SK-N-MC (cell line): ENCODE measurements at regions not wholly inside any gene's neighbourhood (a gene's known extent, or its start where the extent isn't known, plus 50 kb on each side); places are given as distances from the start of the nearest gene placed in this dataset.
"Not testable (repeated sequence)": the region's sequence is repeated elsewhere in the genome, so short reads cannot be mapped to it uniquely, and the experiment has no call there.

Source experiments
- DNase-seq: peaks from one replicate; pipeline ENCODE4 v3.0.0-alpha.2; 2011; ENCODE audit warnings: low read depth, low spot score
- H3K27ac ChIP-seq: fragments of 200-600 bp; sonication (generic); 2 replicates; pipeline ENCODE4 v1.5.1; 2016; ENCODE audit warnings: mixed run types
- H3K36me3 ChIP-seq: fragments of 200-600 bp; sonication (generic); 2 replicates; pipeline ENCODE4 v1.6.1; 2017; ENCODE audit warnings: antibody characterized with exemption, low read length, mixed read lengths; ENCODE audit not compliant: insufficient read depth
- H3K4me3 ChIP-seq: fragments of 200-600 bp; sonication (generic); 2 replicates; pipeline ENCODE4 v1.5.1; 2016
- H3K9ac ChIP-seq: fragments of 200-600 bp; sonication (generic); 2 replicates; pipeline ENCODE4 v1.8.0; 2017; ENCODE audit warnings: mixed run types, mixed read lengths; ENCODE audit not compliant: insufficient read length
- H3K9me3 ChIP-seq: fragments of 200-600 bp; sonication (generic); 2 replicates; pipeline ENCODE4 v1.6.1; 2017; ENCODE audit warnings: low read depth, mild to moderate bottlenecking, antibody characterized with exemption, low read length, moderate library complexity, mixed read lengths
- EZH2 ChIP-seq: fragments of 200-600 bp; sonication (generic); IDR thresholded peaks from one replicate; pipeline ENCODE4 v1.6.1; 2017; ENCODE audit warnings: antibody characterized with exemption
- FOXP2 ChIP-seq: optimal IDR thresholded peaks from 2 replicates; pipeline ENCODE3; 2011; ENCODE audit warnings: mild to moderate bottlenecking, moderate library complexity; ENCODE audit not compliant: insufficient read depth; ENCODE audit errors: extremely low read length, control extremely low read depth
- POLR2AphosphoS5 ChIP-seq: IDR thresholded peaks from 2 replicates; pipeline ENCODE4 v1.6.1; 2012; ENCODE audit warnings: mild to moderate bottlenecking, low read depth, low read length, borderline replicate concordance

DNA sequence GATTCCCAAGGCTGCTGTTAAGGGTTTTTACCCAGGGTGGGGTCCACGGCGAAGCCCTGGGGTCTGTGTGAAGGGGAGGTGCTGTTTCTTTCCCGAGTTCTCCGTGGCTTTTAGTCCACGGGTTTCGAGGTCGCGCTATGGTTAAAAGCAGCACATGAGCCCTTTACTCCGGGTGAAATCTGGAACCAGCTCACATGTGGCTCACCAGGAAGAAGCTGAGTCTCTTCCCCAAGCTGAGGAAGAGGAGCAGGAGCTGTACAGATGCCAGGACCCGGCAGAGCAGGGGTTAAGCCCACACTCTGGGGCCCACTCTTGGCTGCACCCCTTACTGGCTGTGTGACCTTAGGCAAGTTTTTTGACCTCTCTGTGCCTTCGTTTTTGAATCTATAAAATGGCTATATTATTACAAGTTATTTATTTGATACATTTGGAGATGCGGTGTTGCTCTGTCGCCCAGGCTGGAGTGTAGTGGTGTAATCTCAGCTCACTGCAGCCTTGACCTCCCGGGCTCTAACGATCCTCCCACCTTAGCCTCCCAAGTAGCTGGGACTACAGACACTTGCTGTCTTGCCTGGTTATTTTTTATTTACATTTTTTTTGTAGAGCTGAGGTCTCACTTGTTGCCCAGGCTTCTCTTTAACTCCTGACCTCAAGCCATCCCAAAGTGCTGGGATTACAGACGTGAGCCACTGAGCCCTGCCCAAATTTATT, 266.3 kb downstream of the AACS start:
- no peak for DNase-seq
- peak overlapping the region; percentile 79 for H3K9ac ChIP-seq
- H3K4me3 ChIP-seq = peak overlapping the region; percentile 78
- TF ChIP-seq POLR2AphosphoS5 (no peak), EZH2 (no peak), FOXP2 (no peak)
- H3K9me3 ChIP-seq = peaks cover 6% of the 10 kb centered on the region; the same call in 1 of the 2 replicates
- H3K27ac ChIP-seq = peak overlapping the region; percentile 88
- H3K36me3 ChIP-seq = peaks cover 28% of the 10 kb centered on the region

DNA sequence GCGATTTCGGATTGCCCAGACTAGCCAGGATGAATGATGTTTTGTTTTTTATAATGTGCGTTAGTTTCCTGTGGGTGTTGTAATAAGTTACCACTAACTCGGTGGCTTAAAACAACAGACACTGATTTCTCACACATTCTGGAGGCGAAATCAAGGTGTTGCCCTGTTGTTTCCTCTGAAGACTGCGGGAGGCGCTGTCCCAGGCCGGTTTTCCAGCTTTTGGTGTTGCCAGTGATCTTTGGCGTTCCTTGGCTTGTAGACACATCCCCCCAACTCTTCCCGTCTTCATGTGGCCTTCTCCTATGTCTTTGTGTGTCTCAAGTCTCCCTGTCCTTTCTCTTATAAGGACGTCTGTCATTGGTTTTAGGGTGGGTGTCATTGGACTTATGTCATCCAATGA, 267.7 kb downstream of the AACS start:
- TF ChIP-seq POLR2AphosphoS5 (no peak), FOXP2 (no peak), EZH2 (no peak)
- DNase-seq = no peak
- H3K4me3 ChIP-seq = no peak overlapping the region
- H3K9ac ChIP-seq = no peak overlapping the region
- H3K9me3 ChIP-seq = peaks cover 4% of the 10 kb centered on the region; the same call in 1 of the 2 replicates
- H3K36me3 ChIP-seq = peaks cover 26% of the 10 kb centered on the region
- peak overlapping the region; percentile 88 for H3K27ac ChIP-seq

DNA sequence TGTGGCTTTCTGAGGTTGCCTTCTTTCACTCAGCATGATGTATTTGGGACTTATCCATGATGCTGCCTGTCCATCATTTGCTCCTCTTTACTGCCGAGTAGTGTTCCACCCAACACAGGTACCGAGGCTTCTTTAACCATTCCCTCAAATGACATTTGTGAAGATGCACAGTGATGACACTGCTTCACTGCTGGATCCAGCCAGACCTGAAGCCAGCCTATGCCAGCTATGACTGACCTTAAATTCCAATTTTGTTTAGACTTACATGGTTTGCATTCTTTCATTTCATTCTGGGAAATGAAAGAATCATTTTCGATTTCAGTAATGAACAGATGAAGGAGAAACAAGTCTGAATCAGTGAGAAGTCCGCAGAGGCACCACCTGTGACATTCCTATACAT, 271.0 kb downstream of the AACS start:
- Histone ChIP-seq H3K9ac (no peak overlapping the region), H3K4me3 (no peak overlapping the region), H3K27ac (no peak overlapping the region), H3K9me3 (no peaks in the 10 kb centered on the region), H3K36me3 (peaks cover 34% of the 10 kb centered on the region)
- no peak for TF ChIP-seq EZH2
- no peak for TF ChIP-seq FOXP2
- TF ChIP-seq POLR2AphosphoS5 = no peak
- DNase-seq = no peak

DNA sequence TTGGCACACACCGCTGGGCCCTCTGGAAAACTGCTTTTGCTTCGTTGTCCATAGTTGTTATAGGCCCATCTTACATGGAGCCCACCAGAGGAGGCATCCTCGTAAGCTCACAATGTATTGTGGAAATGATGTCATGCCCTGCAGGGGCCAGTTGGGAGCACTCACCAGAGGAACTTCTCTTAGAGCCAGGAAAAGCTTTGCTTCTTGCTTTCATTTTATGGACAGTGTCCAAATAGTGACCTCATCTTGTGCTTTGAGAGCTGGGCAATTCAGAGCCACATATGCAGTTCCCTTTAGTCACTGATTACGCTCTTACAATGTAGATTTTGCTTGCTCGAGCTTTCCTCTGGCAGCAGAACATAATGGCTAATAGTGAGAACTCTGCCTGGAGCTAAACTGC, 275.6 kb downstream of the AACS start:
- peaks cover 34% of the 10 kb centered on the region for H3K36me3 ChIP-seq
- H3K4me3 ChIP-seq = no peak overlapping the region
- TF ChIP-seq FOXP2 (no peak), POLR2AphosphoS5 (no peak), EZH2 (no peak)
- DNase-seq = no peak
- no peak overlapping the region for H3K9ac ChIP-seq
- no peaks in the 10 kb centered on the region for H3K9me3 ChIP-seq
- H3K27ac ChIP-seq = peak overlapping the region; percentile 76

DNA sequence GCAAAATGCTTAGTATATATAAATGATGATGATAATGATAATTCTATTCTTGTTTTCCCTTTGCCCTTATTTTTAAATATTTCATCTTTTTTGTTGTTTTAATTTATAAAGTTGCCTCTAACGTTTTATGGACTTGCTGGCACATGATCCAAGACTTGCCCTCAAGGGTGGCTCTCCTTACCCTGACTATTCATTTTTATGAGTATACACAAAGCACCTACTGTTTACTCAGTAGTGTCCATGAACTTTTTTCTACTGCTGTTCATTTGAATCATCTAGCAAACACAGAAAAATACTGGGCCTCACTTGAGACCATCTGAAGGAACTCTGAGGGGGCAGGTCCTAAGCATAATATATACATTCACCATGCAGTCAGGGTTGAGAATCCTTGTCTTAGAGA, 276.2 kb downstream of the AACS start:
- DNase-seq = no peak
- no peak overlapping the region for H3K4me3 ChIP-seq
- no peak overlapping the region for H3K9ac ChIP-seq
- no peak for TF ChIP-seq FOXP2
- peak overlapping the region; percentile 76; the same call in 1 of the 2 replicates for H3K27ac ChIP-seq
- H3K36me3 ChIP-seq = peaks cover 27% of the 10 kb centered on the region
- H3K9me3 ChIP-seq = no peaks in the 10 kb centered on the region

DNA sequence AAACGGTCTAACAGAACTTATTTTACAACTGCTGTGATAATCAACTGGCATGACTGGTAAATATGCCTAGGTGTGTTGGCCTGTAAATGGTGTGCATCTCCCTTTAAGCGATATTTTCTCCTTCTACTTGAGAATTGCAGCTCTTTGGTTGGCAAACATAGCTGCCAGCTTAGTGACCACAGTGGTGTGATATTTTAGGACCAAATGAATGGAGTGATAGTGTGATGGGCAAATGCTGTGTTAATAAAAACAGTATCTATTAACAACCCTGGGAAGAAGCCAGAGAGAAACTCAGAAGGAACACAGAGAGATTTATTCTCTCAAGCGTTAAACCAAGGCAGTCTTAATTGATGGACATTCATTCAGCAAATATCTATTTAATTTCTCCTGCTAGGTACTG, 278.4 kb downstream of the AACS start:
- H3K9me3 ChIP-seq = no peaks in the 10 kb centered on the region
- no peak for TF ChIP-seq FOXP2
- no peak for TF ChIP-seq EZH2
- no peak for TF ChIP-seq POLR2AphosphoS5
- H3K36me3 ChIP-seq = peaks cover 12% of the 10 kb centered on the region
- H3K9ac ChIP-seq = no peak overlapping the region
- H3K4me3 ChIP-seq = no peak overlapping the region
- peak overlapping the region; percentile 32; the same call in 1 of the 2 replicates for H3K27ac ChIP-seq
- no peak for DNase-seq

DNA sequence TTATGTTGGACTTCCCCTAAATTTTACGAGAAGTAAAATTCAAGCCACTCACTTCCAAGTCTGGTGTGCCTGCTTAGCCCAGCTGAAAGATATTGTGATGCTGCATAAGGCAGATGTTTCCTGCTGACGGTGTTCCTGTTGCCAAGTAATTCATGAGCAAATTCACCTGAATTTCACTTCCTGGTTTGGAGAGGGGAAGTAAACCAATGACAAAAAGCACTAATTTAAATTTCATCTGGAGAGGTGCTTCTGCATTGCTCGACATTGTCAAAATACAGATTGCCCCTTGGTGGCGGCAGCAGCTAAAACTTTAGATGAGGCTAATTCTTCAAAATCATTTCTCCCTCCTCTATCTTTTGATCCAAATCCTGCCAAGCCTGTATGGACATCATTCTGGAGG, 281.1 kb downstream of the AACS start:
- no peak overlapping the region for H3K4me3 ChIP-seq
- H3K9ac ChIP-seq = no peak overlapping the region
- H3K36me3 ChIP-seq = peaks cover 32% of the 10 kb centered on the region
- no peak for DNase-seq
- H3K27ac ChIP-seq = peak overlapping the region; percentile 79
- H3K9me3 ChIP-seq = no peaks in the 10 kb centered on the region
- TF ChIP-seq FOXP2 (no peak), EZH2 (no peak), POLR2AphosphoS5 (no peak)

DNA sequence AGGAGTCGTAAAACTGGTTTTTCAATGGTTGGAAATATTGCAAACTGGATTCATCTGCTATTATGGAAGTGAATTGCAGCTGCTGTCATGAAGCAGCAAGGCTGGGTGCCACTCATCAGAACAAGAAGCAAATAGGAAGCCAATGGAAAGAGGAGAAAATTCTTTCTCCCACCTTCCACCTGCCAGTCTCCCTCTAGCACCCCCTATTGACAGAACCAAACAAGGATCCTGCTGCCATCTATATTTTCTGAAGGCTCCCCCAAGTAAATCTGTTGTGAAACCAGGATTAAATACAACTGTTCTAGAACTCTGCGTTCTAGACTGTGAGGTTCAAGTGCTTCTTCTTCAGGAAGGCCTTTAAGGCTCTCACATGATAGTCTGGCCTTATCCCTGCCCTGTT, 286.6 kb downstream of the AACS start:
- Histone ChIP-seq H3K27ac (no peak overlapping the region), H3K4me3 (no peak overlapping the region), H3K9ac (no peak overlapping the region), H3K36me3 (peaks cover 87% of the 10 kb centered on the region), H3K9me3 (0 out of 2 replicates have a peak, but pooled peaks cover 12% of the 10 kb centered on the region)
- TF ChIP-seq FOXP2 = no peak
- TF ChIP-seq EZH2 = no peak
- TF ChIP-seq POLR2AphosphoS5 = no peak
- DNase-seq = no peak

DNA sequence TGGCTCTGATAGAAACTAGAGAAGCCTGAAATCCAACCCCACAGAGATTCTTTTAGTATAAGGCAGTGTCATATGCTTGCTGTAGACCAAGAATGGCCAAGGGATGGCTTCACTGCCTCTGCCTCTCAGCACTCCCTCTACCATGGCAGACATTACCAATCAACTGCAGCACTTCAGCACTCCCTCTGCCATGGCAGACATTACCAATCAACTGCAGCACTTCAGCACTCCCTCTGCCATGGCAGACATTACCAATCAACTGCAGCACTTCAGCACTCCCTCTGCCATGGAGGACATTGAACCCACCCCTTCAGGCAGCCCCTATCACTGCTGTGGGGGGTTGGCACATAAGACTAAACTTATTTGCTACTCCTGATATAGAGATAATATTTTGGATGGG, 287.8 kb downstream of the AACS start:
- not testable (repeated sequence) for H3K27ac ChIP-seq, DNase-seq, H3K9ac ChIP-seq, H3K4me3 ChIP-seq
- Histone ChIP-seq H3K9me3 (0 out of 2 replicates have a peak, but pooled peaks cover 12% of the 10 kb centered on the region), H3K36me3 (peaks cover 99% of the 10 kb centered on the region)
